ENCODE measurements at regions not wholly inside any gene's neighbourhood (a gene's known extent, or its start where the extent isn't known, plus 50 kb on each side); places are given as distances from the start of the nearest gene placed in this dataset.

- TF ChIP-seq, protein P1, sequence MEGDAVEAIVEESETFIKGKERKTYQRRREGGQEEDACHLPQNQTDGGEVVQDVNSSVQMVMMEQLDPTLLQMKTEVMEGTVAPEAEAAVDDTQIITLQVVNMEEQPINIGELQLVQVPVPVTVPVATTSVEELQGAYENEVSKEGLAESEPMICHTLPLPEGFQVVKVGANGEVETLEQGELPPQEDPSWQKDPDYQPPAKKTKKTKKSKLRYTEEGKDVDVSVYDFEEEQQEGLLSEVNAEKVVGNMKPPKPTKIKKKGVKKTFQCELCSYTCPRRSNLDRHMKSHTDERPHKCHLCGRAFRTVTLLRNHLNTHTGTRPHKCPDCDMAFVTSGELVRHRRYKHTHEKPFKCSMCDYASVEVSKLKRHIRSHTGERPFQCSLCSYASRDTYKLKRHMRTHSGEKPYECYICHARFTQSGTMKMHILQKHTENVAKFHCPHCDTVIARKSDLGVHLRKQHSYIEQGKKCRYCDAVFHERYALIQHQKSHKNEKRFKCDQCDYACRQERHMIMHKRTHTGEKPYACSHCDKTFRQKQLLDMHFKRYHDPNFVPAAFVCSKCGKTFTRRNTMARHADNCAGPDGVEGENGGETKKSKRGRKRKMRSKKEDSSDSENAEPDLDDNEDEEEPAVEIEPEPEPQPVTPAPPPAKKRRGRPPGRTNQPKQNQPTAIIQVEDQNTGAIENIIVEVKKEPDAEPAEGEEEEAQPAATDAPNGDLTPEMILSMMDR (IDR thresholded peaks at IDR 0.05), result no peak
- TF ChIP-seq POLR2A (IDR thresholded peaks at IDR 0.05), result no peak
These were observed 1535.8 kb downstream of the NLGN4Y start for GRCh38 chrY:16060141-16060540.

All from heart left ventricle (tissue), 13 donors.